AG20443 (cell line): ENCODE measurements at regions not wholly inside any gene's neighbourhood (a gene's known extent, or its start where the extent isn't known, plus 50 kb on each side); places are given as distances from the start of the nearest gene placed in this dataset.

Experiments
- DNase-seq: peaks from one replicate; pipeline ENCODE4 v3.0.0; 2012; ENCODE audit warnings: low spot score, mixed read lengths

GRCh38 chr3:107263269-107264021 is 113.8 kb upstream of the CCDC54 start:
- peak; percentile 32 for DNase-seq

- DNase-seq, result no peak
Observed at GRCh38 chr3:107264888-107265287, 112.4 kb upstream of the CCDC54 start.

- DNase-seq, result no peak
Observed at GRCh38 chr3:107265526-107265925, 111.7 kb upstream of the CCDC54 start.

- peak; percentile 6 for DNase-seq
Observed at GRCh38 chr3:107268469-107268868, 108.8 kb upstream of the CCDC54 start.

- no peak for DNase-seq
Observed at GRCh38 chr3:107269136-107269535, 108.1 kb upstream of the CCDC54 start.

- DNase-seq, result peak; percentile 47
Observed at GRCh38 chr3:107271787-107272387, 105.4 kb upstream of the CCDC54 start.

GRCh38 chr3:107272471-107272870 is 104.8 kb upstream of the CCDC54 start:
- DNase-seq, result no peak

- DNase-seq, result no peak
Observed at GRCh38 chr3:107272885-107273284, 104.4 kb upstream of the CCDC54 start.

- no peak for DNase-seq
Observed at GRCh38 chr3:107273771-107274170, 103.5 kb upstream of the CCDC54 start.

GRCh38 chr3:107275511-107275910 is 101.7 kb upstream of the CCDC54 start:
- DNase-seq, result no peak

GRCh38 chr3:107283948-107284347 is 93.3 kb upstream of the CCDC54 start:
- no peak for DNase-seq

GRCh38 chr3:107284612-107285011 is 92.6 kb upstream of the CCDC54 start:
- DNase-seq, result no peak

GRCh38 chr3:107285197-107285596 is 92.0 kb upstream of the CCDC54 start:
- peak; percentile 23 for DNase-seq

GRCh38 chr3:107289354-107289753 is 87.9 kb upstream of the CCDC54 start:
- no peak for DNase-seq

GRCh38 chr3:107294117-107294516 is 83.1 kb upstream of the CCDC54 start:
- DNase-seq, result no peak

GRCh38 chr3:107297597-107297996 is 79.6 kb upstream of the CCDC54 start:
- DNase-seq, result no peak

GRCh38 chr3:107307205-107307604 is 70.0 kb upstream of the CCDC54 start:
- DNase-seq, result no peak

GRCh38 chr3:107308716-107309115 is 68.5 kb upstream of the CCDC54 start:
- no peak for DNase-seq

GRCh38 chr3:107309312-107309711 is 67.9 kb upstream of the CCDC54 start:
- no peak for DNase-seq

- DNase-seq, result no peak
Observed at GRCh38 chr3:107313711-107314110, 63.5 kb upstream of the CCDC54 start.

- DNase-seq, result no peak
Observed at GRCh38 chr3:107315141-107315540, 62.1 kb upstream of the CCDC54 start.

GRCh38 chr3:107323723-107324122 is 53.5 kb upstream of the CCDC54 start:
- no peak for DNase-seq

GRCh38 chr3:107325446-107325845 is 51.8 kb upstream of the CCDC54 start:
- no peak for DNase-seq
